Loucy (cell line): ENCODE measurements at regions not wholly inside any gene's neighbourhood (a gene's known extent, or its start where the extent isn't known, plus 50 kb on each side); places are given as distances from the start of the nearest gene placed in this dataset.

Source experiments
- H2AFZ ChIP-seq: fragments of 200-600 bp; sonication (generic); 2 replicates; pipeline ENCODE4 v1.6.0; 2016; ENCODE audit warnings: antibody characterized with exemption, mild to moderate bottlenecking, low read length, moderate library complexity
- H3F3A ChIP-seq: fragments of 200-600 bp; 2 replicates; pipeline ENCODE4 v1.6.0; 2016; ENCODE audit warnings: antibody characterized with exemption, low read depth, mild to moderate bottlenecking
- H3K27me3 ChIP-seq: fragments of 200-600 bp; sonication (generic); 2 replicates; pipeline ENCODE4 v1.6.1; 2014; ENCODE audit warnings: low read length, mild to moderate bottlenecking; ENCODE audit not compliant: insufficient read depth, poor library complexity, severe bottlenecking
- H3K36me3 ChIP-seq: fragments of 200-600 bp; sonication (generic); 2 replicates; pipeline ENCODE4 v1.6.1; 2016; ENCODE audit warnings: low read length; ENCODE audit not compliant: insufficient read depth
- H3K4me1 ChIP-seq: fragments of 200-600 bp; sonication (generic); 2 replicates; pipeline ENCODE4 v1.5.1; 2014; ENCODE audit warnings: low read length, mild to moderate bottlenecking; ENCODE audit not compliant: insufficient read depth, poor library complexity, severe bottlenecking
- H3K4me2 ChIP-seq: fragments of 200-600 bp; sonication (generic); 2 replicates; pipeline ENCODE4 v1.6.0; 2014; ENCODE audit warnings: antibody characterized with exemption, low read length, low read depth, mild to moderate bottlenecking; ENCODE audit not compliant: poor library complexity, severe bottlenecking
- H3K4me3 ChIP-seq: fragments of 200-600 bp; sonication (generic); 2 replicates; pipeline ENCODE4 v1.5.1; 2014; ENCODE audit warnings: low read length, mild to moderate bottlenecking, mixed read lengths; ENCODE audit not compliant: poor library complexity, severe bottlenecking
- H3K79me2 ChIP-seq: fragments of 200-600 bp; sonication (generic); 2 replicates; pipeline ENCODE4 v1.6.1; 2014; ENCODE audit warnings: low read length; ENCODE audit not compliant: insufficient read depth
- H3K9ac ChIP-seq: fragments of 200-600 bp; sonication (generic); 2 replicates; pipeline ENCODE4 v1.6.0; 2014; ENCODE audit warnings: mild to moderate bottlenecking, low read depth, low read length, moderate library complexity; ENCODE audit not compliant: poor library complexity, severe bottlenecking
- H3K9me2 ChIP-seq: fragments of 200-600 bp; sonication (generic); replicated peaks from 2 replicates; pipeline ENCODE4 v1.6.1; 2016; ENCODE audit warnings: low read depth, low read length, mixed read lengths
- H3K9me3 ChIP-seq: fragments of 200-600 bp; sonication (generic); 2 replicates; pipeline ENCODE4 v1.6.1; 2014; ENCODE audit warnings: mild to moderate bottlenecking, antibody characterized with exemption, low read length, low read depth; ENCODE audit not compliant: insufficient read depth
- H4K20me1 ChIP-seq: fragments of 200-600 bp; sonication (generic); 2 replicates; pipeline ENCODE4 v1.6.0; 2014; ENCODE audit warnings: antibody characterized with exemption, low read length, mild to moderate bottlenecking; ENCODE audit not compliant: insufficient read depth, poor library complexity, severe bottlenecking
- CTCF ChIP-seq: fragments of 200-600 bp; sonication (generic); conservative IDR thresholded peaks from 2 replicates; pipeline ENCODE4 v1.5.1; 2014; ENCODE audit warnings: mild to moderate bottlenecking, antibody characterized with exemption, low read length
- EZH2phosphoT487 ChIP-seq: fragments of 200-600 bp; IDR thresholded peaks from 2 replicates; pipeline ENCODE4 v1.6.1; 2018; ENCODE audit warnings: antibody characterized with exemption, mild to moderate bottlenecking, moderate library complexity, borderline replicate concordance

GRCh38 chr3:8157640-8158039, 344.0 kb upstream of the LMCD1 start:
- TF ChIP-seq EZH2phosphoT487: no peak
- no peak for TF ChIP-seq CTCF

DNA sequence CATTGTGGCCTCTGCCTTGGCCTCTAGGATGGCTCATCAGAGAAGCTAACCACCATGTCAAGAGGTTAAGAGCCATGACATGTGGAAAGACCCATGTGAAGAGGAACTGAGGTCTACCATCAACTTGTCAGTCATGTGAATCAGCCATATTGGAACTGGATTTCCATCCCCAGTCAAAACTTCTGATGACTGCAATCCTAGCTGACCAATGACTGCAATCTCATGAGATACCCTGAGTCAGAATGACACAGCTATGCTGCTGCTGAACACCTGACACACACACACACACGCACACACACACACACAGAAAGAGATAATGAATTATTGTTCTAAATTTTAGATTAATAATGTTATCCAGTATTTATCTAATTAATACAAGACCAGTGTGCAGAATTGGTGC, 337.5 kb upstream of the LMCD1 start:
- TF ChIP-seq CTCF: no peak
- Histone ChIP-seq H3F3A (no peaks in the 10 kb centered on the region), H3K4me1 (no peaks in the 10 kb centered on the region), H2AFZ (no peak overlapping the region), H3K9ac (no peak overlapping the region), H3K9me3 (no peaks in the 10 kb centered on the region), H4K20me1 (no peaks in the 10 kb centered on the region), H3K79me2 (no peaks in the 10 kb centered on the region), H3K4me3 (no peak overlapping the region), H3K27me3 (no peaks in the 10 kb centered on the region), H3K4me2 (no peak overlapping the region), H3K36me3 (no peaks in the 10 kb centered on the region), H3K9me2 (no peaks in the 10 kb centered on the region)

More at GRCh38 chr3:8157640-8158039, 344.0 kb upstream of the LMCD1 start:
- Histone ChIP-seq H3K4me3 (no peak overlapping the region), H3K79me2 (no peaks in the 10 kb centered on the region), H3K9me3 (no peaks in the 10 kb centered on the region), H3K4me1 (no peaks in the 10 kb centered on the region), H2AFZ (no peak overlapping the region), H3K27me3 (no peaks in the 10 kb centered on the region), H3K4me2 (no peak overlapping the region), H3F3A (no peaks in the 10 kb centered on the region), H3K9ac (no peak overlapping the region), H4K20me1 (no peaks in the 10 kb centered on the region), H3K36me3 (no peaks in the 10 kb centered on the region), H3K9me2 (no peaks in the 10 kb centered on the region)

DNA sequence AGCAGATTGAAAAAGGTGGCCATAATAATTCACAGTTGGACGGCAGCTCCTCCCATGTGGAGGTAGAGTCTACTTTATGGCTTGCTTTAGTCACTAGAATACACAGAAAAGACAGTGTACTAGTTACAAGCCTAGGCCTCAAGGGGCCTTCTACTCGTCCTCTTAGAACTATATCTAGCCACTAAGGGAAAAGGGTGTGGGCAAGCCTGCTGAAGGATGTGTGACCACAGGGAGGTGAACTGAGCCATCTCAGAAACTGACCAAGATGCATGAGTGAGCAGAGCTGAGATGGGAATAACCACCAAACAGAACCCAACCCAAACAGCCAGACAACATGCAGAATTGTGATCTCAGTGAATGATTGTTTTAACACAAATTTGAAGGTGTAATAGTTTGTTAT, 335.6 kb upstream of the LMCD1 start:
- H3K4me1 ChIP-seq: no peaks in the 10 kb centered on the region
- no peaks in the 10 kb centered on the region for H3F3A ChIP-seq
- no peak overlapping the region for H3K4me2 ChIP-seq
- no peaks in the 10 kb centered on the region for H3K36me3 ChIP-seq
- H3K9me2 ChIP-seq: no peaks in the 10 kb centered on the region
- no peak overlapping the region for H3K4me3 ChIP-seq
- no peaks in the 10 kb centered on the region for H3K9me3 ChIP-seq
- no peak overlapping the region for H3K9ac ChIP-seq
- H4K20me1 ChIP-seq: no peaks in the 10 kb centered on the region
- H3K27me3 ChIP-seq: no peaks in the 10 kb centered on the region
- H3K79me2 ChIP-seq: no peaks in the 10 kb centered on the region
- TF ChIP-seq EZH2phosphoT487 (no peak), CTCF (no peak)
- no peak overlapping the region for H2AFZ ChIP-seq
